Sigmoid colon (tissue), 6 donors: ENCODE measurements at regions not wholly inside any gene's neighbourhood (a gene's known extent, or its start where the extent isn't known, plus 50 kb on each side); places are given as distances from the start of the nearest gene placed in this dataset.

Source experiments
- DNase-seq: peaks from one replicate; pipeline ENCODE4 v3.0.0-alpha.2; 2019
- H3K27ac ChIP-seq, 4 donors: fragments of 200-600 bp; sonication (generic); one replicate each; pipeline ENCODE4 v1.5.1; 2016 to 2019; ENCODE audit warnings: mild to moderate bottlenecking in 1 of 4
- H3K27me3 ChIP-seq, 3 donors: fragments of 200-600 bp; sonication (generic); one replicate each; pipeline ENCODE4 v1.5.1; 2019; ENCODE audit warnings: mild to moderate bottlenecking in 1 of 3
- H3K36me3 ChIP-seq, 4 donors: fragments of 200-600 bp; sonication (generic); one replicate each; pipeline ENCODE4 v1.5.1; 2016 to 2019
- H3K4me1 ChIP-seq, 4 donors: fragments of 200-600 bp; sonication (generic); one replicate each; pipeline ENCODE4 v1.5.1; 2017 to 2019
- H3K4me3 ChIP-seq, 4 donors: fragments of 200-600 bp; sonication (generic); one replicate each; pipeline ENCODE4 v1.5.1; 2017 to 2019; ENCODE audit warnings: mild to moderate bottlenecking in 2 of 4, moderate library complexity in 1 of 4
- H3K9me3 ChIP-seq, 4 donors: fragments of 200-600 bp in 3 of 4; sonication (generic) in 3 of 4; one replicate each; pipeline versions ENCODE4 v1.5.1 to v1.6.1; 2013 to 2019
- CTCF ChIP-seq, 4 experiments: fragments of 450-650 bp in 3 of 4; fragments of 200-600 bp in 1 of 4; IDR thresholded peaks; one replicate each; pipeline ENCODE4 v1.5.1; 2016 to 2019; ENCODE audit warnings: antibody characterized with exemption in 4 of 4, mild to moderate bottlenecking in 3 of 4, moderate library complexity in 2 of 4
- EP300 ChIP-seq, 4 donors: sonication (generic); formaldehyde crosslinking; IDR thresholded peaks; one replicate each; pipeline ENCODE4 v1.6.1; 2017; ENCODE audit warnings: antibody characterized with exemption in 4 of 4
- POLR2A ChIP-seq, 2 donors: fragments of 450-650 bp; IDR thresholded peaks; one replicate each; pipeline ENCODE4 v1.6.1; 2016; ENCODE audit warnings: antibody characterized with exemption in 2 of 2, mild to moderate bottlenecking in 2 of 2, moderate library complexity in 2 of 2
- POLR2AphosphoS5 ChIP-seq, 4 donors: sonication (generic); formaldehyde crosslinking; IDR thresholded peaks; one replicate each; pipeline ENCODE4 v1.6.1; 2017; ENCODE audit warnings: antibody characterized with exemption in 4 of 4
- WGBS, 2 donors: extraction: QIAGEN DNeasy Blood & Tissue Kit; methylation state at CpG; one replicate each; pipeline ENCODE4 v1.1.7; 2013; 5-methylcytosine and 5-hydroxymethylcytosine counted together
- intact Hi-C: fragments of 100-400 bp; cut with DNase I; formaldehyde crosslinking; loops from one replicate; pipeline ENCODE4 v1.15.1; 2023
- donor health status: healthy with polysubstance abuse.
- donor health status: healthy.

- Histone ChIP-seq H3K27ac (no peak overlapping the region), H3K36me3 (no peaks in the 10 kb centered on the region), H3K27me3 (no peaks in the 10 kb centered on the region), H3K4me3 (no peak overlapping the region), H3K9me3 (no peaks in the 10 kb centered on the region), H3K4me1 (peaks cover 0 to 5% (median under 1%) of the 10 kb centered on the region in 4 donors)
- DNase-seq: no peak
- 86 to 87% methylated on average over 8 of the region's 8 CpGs for WGBS, 2 donors
- TF ChIP-seq POLR2A (IDR thresholded peaks at IDR 0.05) (no peak), CTCF (IDR thresholded peaks at IDR 0.05) (no peak), POLR2AphosphoS5 (IDR thresholded peaks at IDR 0.05) (no peak)
- intact Hi-C loops: no loop called here
These were observed 597.5 kb upstream of the ROBO2 start for GRCh38 chr3:76442374-76442915.

GRCh38 chr3:76456322-76456721, 583.6 kb upstream of the ROBO2 start:
- TF ChIP-seq EP300 (IDR thresholded peaks at IDR 0.05) (no peak), POLR2A (IDR thresholded peaks at IDR 0.05) (no peak), POLR2AphosphoS5 (IDR thresholded peaks at IDR 0.05) (no peak), CTCF (IDR thresholded peaks at IDR 0.05) (no peak)
- 94 to 98% methylated on average over 3 of the region's 3 CpGs for WGBS, 2 donors
- Histone ChIP-seq H3K4me1 (no peaks in the 10 kb centered on the region), H3K27me3 (no peaks in the 10 kb centered on the region), H3K27ac (no peak overlapping the region), H3K36me3 (no peaks in the 10 kb centered on the region), H3K4me3 (no peak overlapping the region), H3K9me3 (no peaks in the 10 kb centered on the region)
- intact Hi-C loops: no loop called here
- no peak for DNase-seq

DNA sequence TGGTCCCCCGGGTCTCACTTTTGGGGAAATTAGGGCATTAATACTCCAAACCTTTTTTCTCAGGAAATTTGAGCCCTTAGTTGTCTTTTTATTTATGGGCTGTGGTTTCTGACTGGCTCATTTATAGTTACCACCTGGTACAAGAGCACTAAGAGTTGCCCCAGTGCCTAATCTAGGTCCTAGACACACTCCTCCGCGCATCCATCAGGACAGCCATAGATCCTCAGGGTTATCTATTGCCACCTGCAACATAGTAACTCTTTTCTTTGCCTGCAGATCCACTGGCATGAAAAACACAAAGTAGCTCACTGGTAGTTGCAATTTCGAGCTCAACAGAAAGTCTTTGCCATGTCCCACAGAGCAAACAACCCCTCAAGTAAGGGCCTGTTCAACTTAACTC, 576.4 kb upstream of the ROBO2 start:
- TF ChIP-seq POLR2A (IDR thresholded peaks at IDR 0.05) (no peak), EP300 (IDR thresholded peaks at IDR 0.05) (no peak), CTCF (IDR thresholded peaks at IDR 0.05) (no peak), POLR2AphosphoS5 (IDR thresholded peaks at IDR 0.05) (no peak)

DNA sequence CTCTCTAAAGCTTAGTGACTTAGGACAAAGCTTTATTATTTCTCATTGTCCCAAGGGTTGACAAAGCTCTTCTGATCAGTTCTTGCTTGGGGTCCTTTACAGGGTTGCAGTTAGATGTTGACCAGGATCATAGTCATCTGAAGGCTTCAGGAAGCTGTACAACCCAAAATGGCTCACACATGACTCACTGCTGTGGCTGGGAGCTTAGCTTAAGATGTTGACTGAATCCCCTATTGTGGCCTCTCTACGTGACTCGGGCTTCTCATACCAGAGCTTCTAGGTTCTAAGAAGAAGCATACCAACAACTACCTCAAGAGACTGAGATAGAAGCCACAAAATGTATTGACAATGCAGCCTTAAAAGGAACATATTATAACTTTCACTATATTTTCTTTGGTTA, 569.6 kb upstream of the ROBO2 start:
- no peak for DNase-seq
- Histone ChIP-seq H3K36me3 (no peaks in the 10 kb centered on the region), H3K4me1 (no peaks in the 10 kb centered on the region), H3K27me3 (no peaks in the 10 kb centered on the region), H3K27ac (no peak overlapping the region), H3K4me3 (no peak overlapping the region), H3K9me3 (no peaks in the 10 kb centered on the region)
- no peak for TF ChIP-seq POLR2AphosphoS5 (IDR thresholded peaks at IDR 0.05)
- TF ChIP-seq EP300 (IDR thresholded peaks at IDR 0.05): no peak
- no peak for TF ChIP-seq POLR2A (IDR thresholded peaks at IDR 0.05)
- no peak for TF ChIP-seq CTCF (IDR thresholded peaks at IDR 0.05)
- intact Hi-C loops: no loop called here
- WGBS, 2 donors: 85 to 87% methylated on average over 2 of the region's 2 CpGs

More for the DNA sequence above, 576.4 kb upstream of the ROBO2 start:
- intact Hi-C loops: no loop called here
- no peak overlapping the region for H3K27ac ChIP-seq
- H3K9me3 ChIP-seq: no peaks in the 10 kb centered on the region
- H3K4me1 ChIP-seq: no peaks in the 10 kb centered on the region
- WGBS, 2 donors: 75 to 83% methylated on average over 4 of the region's 4 CpGs
- no peak overlapping the region for H3K4me3 ChIP-seq
- H3K27me3 ChIP-seq: no peaks in the 10 kb centered on the region
- no peak for DNase-seq
- H3K36me3 ChIP-seq: no peaks in the 10 kb centered on the region

DNA sequence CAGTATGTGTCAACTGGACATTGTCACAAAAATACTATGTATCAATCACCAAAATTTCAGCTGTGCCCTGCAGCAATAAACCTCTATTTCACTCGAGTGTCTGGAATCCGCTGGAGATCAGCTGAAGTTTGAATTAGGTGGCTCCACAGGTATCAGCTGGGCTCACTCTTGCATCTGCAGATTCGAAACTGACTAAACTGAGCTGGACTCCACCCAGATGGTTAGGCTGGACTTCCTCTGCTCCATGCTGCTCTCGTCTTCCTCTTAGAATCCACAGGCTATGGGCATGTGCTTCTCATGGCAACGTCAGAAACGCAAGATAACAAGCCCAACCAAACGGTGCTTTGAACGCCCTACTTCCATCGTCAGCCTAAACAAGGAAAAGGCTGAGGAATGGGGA, 565.3 kb upstream of the ROBO2 start:
- Histone ChIP-seq H3K4me1 (no peaks in the 10 kb centered on the region), H3K4me3 (no peak overlapping the region), H3K27ac (no peak overlapping the region), H3K9me3 (no peaks in the 10 kb centered on the region), H3K27me3 (no peaks in the 10 kb centered on the region), H3K36me3 (no peaks in the 10 kb centered on the region)
- intact Hi-C loops: no loop called here
- DNase-seq: no peak
- WGBS, 2 donors: 77 to 83% methylated on average over 9 of the region's 9 CpGs
- no peak for TF ChIP-seq POLR2A (IDR thresholded peaks at IDR 0.05)
- no peak for TF ChIP-seq CTCF (IDR thresholded peaks at IDR 0.05)
- TF ChIP-seq EP300 (IDR thresholded peaks at IDR 0.05): no peak
- no peak for TF ChIP-seq POLR2AphosphoS5 (IDR thresholded peaks at IDR 0.05)
